ENCODE measurements at regions not wholly inside any gene's neighbourhood (a gene's known extent, or its start where the extent isn't known, plus 50 kb on each side); places are given as distances from the start of the nearest gene placed in this dataset.

GRCh38 chr18:42187611-42188380, 232.8 kb downstream of the PIK3C3 start:
- no peak for DNase-seq

DNA sequence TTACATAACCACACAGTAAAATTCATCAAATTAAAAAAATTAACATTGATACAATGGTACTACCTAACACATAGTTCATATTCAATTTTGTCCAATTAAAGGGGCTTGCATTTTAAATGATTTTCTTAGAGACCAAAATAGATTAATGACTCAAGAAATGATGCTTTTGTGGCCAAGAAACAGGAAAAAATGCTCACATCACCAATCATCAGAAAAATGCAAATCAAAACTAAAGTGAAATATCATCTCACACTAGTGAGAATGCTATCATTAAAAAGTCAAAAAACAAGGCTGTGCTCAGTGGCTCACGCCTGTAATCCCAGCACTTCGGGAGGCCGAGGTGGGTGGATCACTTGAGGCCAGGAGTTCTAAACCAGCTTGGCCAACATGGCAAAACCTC, 235.6 kb downstream of the PIK3C3 start:
- DNase-seq = no peak

DNA sequence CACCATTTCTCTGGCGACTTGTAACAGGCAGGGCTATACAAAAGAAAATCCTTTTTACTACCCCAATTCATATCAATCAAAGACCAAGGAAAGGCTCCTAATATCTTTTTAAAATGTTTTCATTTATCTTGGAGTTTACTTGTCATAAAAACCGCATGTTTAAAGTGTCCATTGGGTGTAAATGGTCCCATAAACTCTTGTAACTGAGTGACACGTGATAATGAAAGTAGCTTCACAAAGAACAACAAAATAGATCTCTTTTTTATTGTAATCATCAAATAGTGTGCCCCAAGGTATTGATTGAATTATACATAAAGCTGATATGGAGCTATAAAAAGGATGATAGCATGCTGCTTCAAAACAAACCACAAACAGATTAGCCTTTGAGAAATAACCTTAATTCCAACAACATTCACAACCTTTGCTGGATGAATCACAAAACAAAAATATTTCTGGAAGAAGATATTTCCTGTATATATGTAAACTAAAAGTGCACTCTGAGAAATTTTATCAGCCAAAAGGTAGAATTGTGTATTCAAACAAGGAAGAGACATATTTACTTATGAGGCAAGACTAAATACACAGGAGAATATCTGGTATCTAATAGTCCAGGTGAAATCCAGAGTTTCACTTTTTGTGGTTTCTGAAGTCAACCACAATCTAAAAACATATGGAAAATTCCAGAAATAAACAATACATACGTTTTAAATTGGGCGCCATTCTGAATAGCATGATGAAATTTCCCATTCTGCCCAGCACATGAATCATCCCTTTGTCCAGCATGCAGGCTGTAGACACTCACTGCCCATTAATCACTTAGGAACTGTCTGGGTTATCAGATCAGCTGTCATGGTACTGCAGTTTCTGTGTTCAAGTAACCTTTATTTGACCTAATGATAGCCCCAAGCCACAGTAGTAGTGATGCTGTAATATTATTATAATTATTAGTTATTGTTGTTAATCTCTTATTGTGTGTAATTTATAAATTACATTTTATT, 237.5 kb downstream of the PIK3C3 start:
- DNase-seq = no peak

DNA sequence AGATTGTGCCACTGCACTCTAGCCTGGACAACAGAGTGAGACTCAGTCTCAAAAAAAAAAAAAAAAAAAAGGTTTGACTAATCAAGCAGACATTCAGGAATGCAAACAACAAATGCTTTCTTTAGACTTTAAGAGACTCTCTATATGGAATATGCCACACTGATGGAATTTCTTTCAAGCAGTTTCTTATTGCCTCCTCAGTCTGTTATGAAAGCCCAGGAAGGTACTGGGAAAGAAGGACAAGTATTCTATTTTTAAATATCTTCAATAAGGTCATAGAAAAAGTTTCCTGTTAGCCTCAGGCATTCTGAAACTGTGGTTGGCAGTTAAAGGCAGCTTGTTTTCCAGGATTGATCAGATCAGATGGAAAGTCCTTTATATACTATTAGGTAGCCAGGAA, 241.6 kb downstream of the PIK3C3 start:
- DNase-seq = no peak

DNA sequence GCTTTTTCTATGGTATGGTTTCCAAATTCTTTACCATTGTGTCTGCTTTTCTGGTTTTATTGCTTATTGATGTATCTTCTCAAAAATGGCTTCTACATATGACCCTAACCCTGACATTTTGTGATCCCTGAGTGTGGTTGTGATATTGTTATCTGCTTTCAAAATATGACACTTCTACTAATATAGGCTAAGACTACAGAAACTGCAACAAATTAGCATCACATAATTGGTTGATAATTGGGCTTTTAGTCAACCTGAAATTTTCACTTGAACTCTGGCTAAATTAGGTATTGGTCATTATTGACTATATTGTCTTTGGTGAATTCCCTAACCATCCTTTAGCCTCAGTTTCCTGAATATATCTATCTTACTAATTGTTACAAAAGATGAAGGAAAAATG, 246.1 kb downstream of the PIK3C3 start:
- DNase-seq = no peak

DNA sequence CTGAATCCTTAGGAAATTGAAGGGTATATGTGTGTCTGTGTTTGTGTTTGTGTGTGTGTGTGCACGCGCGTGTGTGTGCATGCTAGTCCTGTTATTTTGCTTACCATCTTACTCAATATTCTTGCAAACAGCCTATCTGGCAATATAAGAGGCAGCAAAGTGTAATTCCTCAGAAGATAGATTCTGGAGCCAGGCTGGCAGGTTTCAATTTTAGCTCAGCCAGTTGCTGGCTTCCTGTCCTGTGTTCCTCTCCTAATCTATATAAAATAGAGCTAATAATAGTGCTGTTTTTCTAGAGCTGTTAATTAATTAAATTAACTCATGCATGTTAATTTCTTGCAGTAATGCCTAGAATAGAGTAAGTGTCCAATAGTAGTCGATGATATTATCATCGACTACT, 256.2 kb downstream of the PIK3C3 start:
- DNase-seq = no peak

DNA sequence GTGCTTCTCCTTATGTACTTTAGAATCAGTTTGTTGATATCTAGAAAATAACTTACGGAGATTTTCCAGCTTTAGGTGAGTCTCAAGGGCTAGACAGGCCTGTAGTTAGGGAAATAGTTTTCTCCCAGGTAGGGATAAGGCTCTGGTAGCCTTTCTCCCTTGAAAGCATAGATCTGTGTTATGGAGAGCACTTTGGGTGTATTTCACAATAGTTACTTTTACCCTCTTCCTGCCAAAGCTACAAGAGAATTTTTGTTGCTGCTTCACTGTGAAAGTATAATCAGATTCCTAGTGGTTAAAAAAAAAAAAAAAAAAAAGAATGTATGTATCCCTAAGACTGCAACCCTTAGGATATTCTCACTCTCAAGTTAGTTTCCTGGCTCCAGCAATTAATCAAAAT, 267.5 kb downstream of the PIK3C3 start:
- no peak for DNase-seq

DNA sequence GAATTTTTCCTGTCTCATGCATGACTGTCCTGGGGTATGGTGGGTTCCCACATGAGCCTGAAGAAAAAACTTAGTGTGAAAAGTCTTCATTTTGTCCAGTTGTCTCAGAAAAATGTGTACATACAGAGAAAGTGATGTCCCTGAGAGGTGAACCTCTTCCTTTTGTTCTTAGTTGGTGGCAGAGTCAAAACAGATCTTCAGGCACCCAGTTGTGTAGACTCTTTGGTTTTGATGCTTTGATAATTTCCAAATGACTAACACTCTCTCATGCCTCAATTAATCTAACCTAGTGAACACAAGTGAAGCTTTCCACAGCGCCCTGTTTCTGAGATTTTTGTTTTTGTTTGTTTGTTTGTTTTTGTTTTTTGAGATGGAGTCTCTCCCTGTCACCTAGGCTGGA, 273.5 kb downstream of the PIK3C3 start:
- DNase-seq = no peak

GRCh38 chr18:42229211-42230210, 274.5 kb downstream of the PIK3C3 start:
- no peak for DNase-seq

DNA sequence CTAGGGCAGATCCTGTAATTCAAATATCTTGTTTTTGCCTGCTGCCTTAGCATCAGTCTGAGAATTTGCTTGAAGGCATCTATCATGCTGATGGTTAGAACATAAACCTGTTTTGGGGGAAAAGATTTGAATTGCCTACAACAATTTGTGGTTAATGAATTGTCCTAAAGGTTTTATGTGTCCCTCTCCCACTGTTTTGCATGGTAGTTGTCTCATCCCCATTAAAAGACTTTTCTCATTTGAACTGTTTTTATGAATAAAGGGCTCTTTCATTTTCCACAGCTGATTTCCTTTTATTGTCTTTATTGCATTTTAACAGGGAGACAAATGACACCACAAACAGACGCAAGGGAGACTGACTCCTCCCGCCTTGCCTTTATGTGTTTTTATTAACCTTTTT, 275.6 kb downstream of the PIK3C3 start:
- DNase-seq = no peak

DNA sequence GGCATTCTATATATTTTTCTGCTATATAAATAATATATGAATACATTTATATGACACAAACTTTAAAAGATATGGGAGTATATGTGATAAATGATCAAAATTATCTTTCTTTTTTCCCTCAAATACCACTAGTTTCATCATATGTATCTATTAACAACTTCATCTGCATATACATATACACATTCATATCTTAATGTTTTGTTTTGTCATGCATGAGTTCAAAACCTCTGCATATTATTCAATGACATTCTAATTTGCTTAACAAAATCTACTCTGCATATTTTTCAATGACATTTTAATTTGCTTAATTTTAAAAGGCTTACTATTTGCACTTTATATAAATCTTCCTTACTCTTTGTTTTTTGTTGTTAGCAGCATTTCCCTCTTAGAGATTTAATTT, 276.2 kb downstream of the PIK3C3 start:
- DNase-seq = no peak

DNA sequence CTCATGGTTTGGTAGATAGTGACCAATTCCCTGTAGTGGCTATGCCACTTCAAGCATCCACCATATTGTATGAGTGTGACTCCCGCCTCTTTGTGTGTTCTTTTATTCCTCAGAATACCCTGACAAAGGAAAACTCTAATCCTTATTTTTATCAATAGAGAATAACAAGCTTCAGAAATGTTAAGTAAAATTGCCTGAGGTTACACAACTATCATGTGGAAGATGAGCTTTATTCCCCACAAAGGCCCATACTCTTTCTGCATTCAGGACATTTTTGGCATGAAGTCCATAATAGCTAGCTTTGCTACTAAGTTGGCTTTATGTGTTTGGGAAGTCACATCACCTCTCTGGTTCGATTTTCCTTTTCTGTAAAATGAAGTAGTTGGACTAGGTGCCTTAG, 276.8 kb downstream of the PIK3C3 start:
- no peak for DNase-seq

DNA sequence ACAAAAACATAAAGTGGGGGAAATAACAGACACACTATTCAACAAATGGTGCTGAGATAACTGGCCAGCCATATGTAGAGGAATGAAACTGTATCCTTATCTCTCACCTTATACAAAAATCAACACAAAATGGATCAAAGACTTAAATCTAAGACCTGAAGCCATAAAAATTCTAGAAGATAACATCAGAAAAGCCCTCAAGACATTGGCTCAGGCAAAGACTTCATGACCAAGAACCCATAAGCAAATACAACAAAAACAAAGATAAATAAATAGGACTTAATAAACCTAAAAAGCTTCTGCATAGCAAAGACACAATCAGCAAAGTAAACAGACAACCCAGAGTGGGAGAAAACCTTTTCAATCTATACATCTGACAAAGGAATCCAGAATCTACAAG, 278.9 kb downstream of the PIK3C3 start:
- no peak for DNase-seq

DNA sequence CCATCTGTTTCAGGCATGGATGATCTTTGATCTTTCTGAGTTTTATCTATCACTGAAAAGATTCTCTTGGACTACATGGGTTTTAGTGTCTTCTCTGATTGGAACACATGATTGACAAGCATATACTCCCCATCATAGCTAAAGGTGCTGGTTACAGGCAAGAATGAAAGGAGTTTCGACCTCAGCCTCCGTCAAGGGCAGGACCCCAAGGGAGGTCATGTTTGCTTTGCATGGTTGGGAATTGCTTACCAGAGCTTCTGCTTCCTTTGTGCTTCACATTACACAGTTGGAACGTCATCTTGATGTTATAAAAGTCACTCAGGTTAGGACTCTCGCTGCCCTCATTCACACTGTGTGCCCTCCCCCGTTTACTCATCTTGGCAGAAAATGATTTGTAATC, 287.7 kb downstream of the PIK3C3 start:
- DNase-seq = no peak

GRCh38 chr18:42245137-42245536, 290.1 kb downstream of the PIK3C3 start:
- DNase-seq = no peak

- no peak for DNase-seq
These were observed 301.1 kb downstream of the PIK3C3 start for GRCh38 chr18:42255908-42256765.

- no peak for DNase-seq
These were observed 303.4 kb downstream of the PIK3C3 start for GRCh38 chr18:42258301-42258965.

GRCh38 chr18:42261731-42262130, 306.7 kb downstream of the PIK3C3 start:
- DNase-seq = no peak

GRCh38 chr18:42264497-42264896, 309.5 kb downstream of the PIK3C3 start:
- no peak for DNase-seq

DNA sequence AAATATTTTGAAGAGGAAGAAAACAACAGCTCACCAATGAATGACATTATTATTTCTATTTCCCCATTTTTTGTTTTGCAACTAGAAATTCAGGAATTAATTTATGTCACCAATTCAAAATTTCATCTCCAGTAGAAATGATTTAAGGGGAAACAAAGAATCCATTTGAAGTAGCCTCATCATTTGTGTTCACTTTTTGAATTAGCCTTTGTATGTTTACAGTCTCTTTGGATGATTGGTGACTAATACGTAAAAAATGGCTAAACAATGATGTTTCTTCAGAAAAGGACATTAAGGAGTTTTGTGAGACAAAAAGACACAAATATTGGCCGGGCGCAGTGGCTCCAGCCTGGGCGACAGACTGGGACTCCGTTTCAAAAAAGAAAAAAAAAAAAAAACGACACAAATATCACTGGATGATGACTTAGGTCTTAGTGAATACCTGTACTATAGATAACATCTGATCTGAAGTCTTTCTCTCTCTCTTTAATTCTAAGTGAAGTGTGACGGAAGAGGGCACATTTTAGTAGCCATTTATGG, 313.2 kb downstream of the PIK3C3 start:
- DNase-seq = no peak

GRCh38 chr18:42268798-42269197, 313.8 kb downstream of the PIK3C3 start:
- no peak for DNase-seq
